HepG2 (cell line): ENCODE measurements at regions not wholly inside any gene's neighbourhood (a gene's known extent, or its start where the extent isn't known, plus 50 kb on each side); places are given as distances from the start of the nearest gene placed in this dataset.

Experiments used
- ATAC-seq: fragments of 200-7000 bp; cut with Tn5 transposase; 3 replicates; pipeline ENCODE4 v1.9.1; 2020; ENCODE audit warnings: mild to moderate bottlenecking, moderate library complexity
- BruUV-seq: library from RNA; stranded (reverse); fragments of 400-500 nt; replicated peaks from 2 replicates; lab custom pipeline; 2021; lab: Mats Ljungman, UMichigan
- CTCF ChIA-PET: fragments of 300-600 bp; formaldehyde crosslinking; extraction: SDS; loops from one replicate; lab custom pipeline; 2021; ENCODE audit warnings: low total read pairs, inconsistent platforms, low intra/inter-chr PET ratio; lab: Yijun Ruan, JAX
- POLR2A ChIA-PET: fragments of 350-600 bp; sonication (Branson Sonifier 250); formaldehyde crosslinking; loops from one replicate; lab custom pipeline; 2020; ENCODE audit warnings: antibody characterized with exemption, inconsistent platforms; lab: Yijun Ruan, JAX
- DNase-seq: peaks from one replicate; pipeline ENCODE4 v3.0.0-alpha.2; 2015; ENCODE audit warnings: low spot score
- FAIRE-seq: peaks from 3 replicates; lab custom pipeline; 2011; peaks lifted over from hg19 to GRCh38; lab: Jason Lieb, UNC
- H2AFZ ChIP-seq: one replicate; pipeline ENCODE4 v1.6.1; 2011; ENCODE audit warnings: low read length, inconsistent platforms
- H3K27ac ChIP-seq: fragments of 300-600 bp; 3 replicates; pipeline ENCODE4 v1.8.0; 2011; ENCODE audit warnings: mixed run types, mild to moderate bottlenecking, mixed read lengths, low read length, inconsistent platforms; ENCODE audit not compliant: insufficient read depth; ENCODE audit errors: extremely low read length
- H3K27me3 ChIP-seq, 2 experiments: fragments of 200-600 bp in 1 of 2; 2 replicates in 1 of 2; 3 replicates in 1 of 2; pipeline versions ENCODE4 v1.6.0 to v1.8.0; 2011; ENCODE audit warnings: low read length in 2 of 2, mild to moderate bottlenecking in 2 of 2, moderate library complexity in 2 of 2, inconsistent platforms in 1 of 2; ENCODE audit not compliant: insufficient read depth in 2 of 2, control insufficient read depth in 1 of 2
- H3K36me3 ChIP-seq, 2 experiments: fragments of 200-600 bp in 1 of 2; replicated peaks in 1 of 2; 2 replicates in 1 of 2; 3 replicates in 1 of 2; pipeline versions ENCODE4 v1.5.1 to v1.8.0; 2011; ENCODE audit warnings: low read length in 2 of 2, inconsistent platforms in 1 of 2; ENCODE audit not compliant: insufficient read depth in 2 of 2, control insufficient read depth in 1 of 2
- H3K4me1 ChIP-seq: 2 replicates; pipeline ENCODE4 v1.5.1; 2012; ENCODE audit warnings: low read length, inconsistent platforms; ENCODE audit not compliant: insufficient read depth
- H3K4me2 ChIP-seq: 2 replicates; pipeline ENCODE4 v1.6.0; 2011; ENCODE audit warnings: low read depth, low read length, inconsistent platforms
- H3K4me3 ChIP-seq, 3 experiments: fragments of 200-600 bp in 1 of 3; sonication (generic), shearing (Covaris generic) in 1 of 3; replicated peaks in 1 of 3; 2 replicates each; pipeline ENCODE4 v1.5.1; 2011 to 2016; ENCODE audit warnings: low read length in 3 of 3, inconsistent platforms in 2 of 3, low read depth in 2 of 3, mild to moderate bottlenecking in 2 of 3, control low read depth in 1 of 3, mixed read lengths in 1 of 3; ENCODE audit not compliant: insufficient read depth in 1 of 3
- H3K79me2 ChIP-seq: one replicate; pipeline ENCODE4 v1.6.1; 2011; ENCODE audit warnings: low read length, inconsistent platforms; ENCODE audit not compliant: insufficient read depth
- H3K9ac ChIP-seq: 2 replicates; pipeline ENCODE4 v1.6.0; 2011; ENCODE audit warnings: mild to moderate bottlenecking, low read depth, low read length, inconsistent platforms; ENCODE audit not compliant: insufficient read depth
- H3K9me3 ChIP-seq: 2 replicates; pipeline ENCODE4 v1.5.1; 2012; ENCODE audit warnings: mild to moderate bottlenecking, low read length
- H4K20me1 ChIP-seq: 2 replicates; pipeline ENCODE4 v1.6.0; 2011; ENCODE audit warnings: inconsistent platforms, mild to moderate bottlenecking, low read length, moderate library complexity; ENCODE audit not compliant: insufficient read depth
- CENPBD1 ChIP-seq: sonication (generic); formaldehyde crosslinking; IDR thresholded peaks from 2 replicates; pipeline ENCODE4 v1.8.0; 2022; ENCODE audit warnings: missing genetic modification reagents, low read depth, mild to moderate bottlenecking, borderline replicate concordance
- HMG20A ChIP-seq: IDR thresholded peaks from 2 replicates; pipeline ENCODE4 v1.6.1; 2016; ENCODE audit warnings: borderline replicate concordance
- NR2F2 ChIP-seq: IDR thresholded peaks from 2 replicates; pipeline ENCODE4 v1.6.1; 2012; ENCODE audit warnings: low read depth, inconsistent platforms, borderline replicate concordance
- PCBP1 ChIP-seq: fragments of 200-400 bp; formaldehyde crosslinking; IDR thresholded peaks from 2 replicates; pipeline ENCODE4 v1.6.1; 2017; ENCODE audit warnings: mild to moderate bottlenecking, low read depth, low read length, borderline replicate concordance
- WIZ ChIP-seq: sonication (generic); formaldehyde crosslinking; IDR thresholded peaks from 2 replicates; pipeline ENCODE4 v1.5.1; 2020; ENCODE audit warnings: mild to moderate bottlenecking, missing genetic modification reagents
- ZFYVE20 ChIP-seq: sonication (generic); formaldehyde crosslinking; IDR thresholded peaks from 2 replicates; pipeline ENCODE4 v1.8.0; 2023; ENCODE audit warnings: low read depth, mild to moderate bottlenecking, moderate library complexity, missing genetic modification reagents, borderline replicate concordance
- ZNF543 ChIP-seq: sonication (generic); formaldehyde crosslinking; IDR thresholded peaks from 2 replicates; pipeline ENCODE4 v1.4.0; 2020; ENCODE audit warnings: mild to moderate bottlenecking, missing genetic modification reagents
- ZNF547 ChIP-seq: sonication (generic); formaldehyde crosslinking; IDR thresholded peaks from 2 replicates; pipeline ENCODE4 v1.5.1; 2020; ENCODE audit warnings: mild to moderate bottlenecking, missing genetic modification reagents
- ZNF598 ChIP-seq: sonication (generic); formaldehyde crosslinking; IDR thresholded peaks from 2 replicates; pipeline ENCODE4 v1.5.1; 2020; ENCODE audit warnings: mild to moderate bottlenecking, missing genetic modification reagents, borderline replicate concordance
- WGBS: methylation state at CpG from one replicate; pipeline ENCODE4 v1.1.6; 2017; ENCODE audit warnings: low lambda C conversion rate; 5-methylcytosine and 5-hydroxymethylcytosine counted together
- in situ Hi-C: cut with HindIII; loops from 2 replicates; pipeline ENCODE4 v1.10.0; 2017; ENCODE audit warnings: low pct_unique_long_range_greater_than_20kb; ENCODE audit not compliant: extremely low pct_ligation_motif_present
- intact Hi-C: fragments of 100-400 bp; cut with micrococcal nuclease; formaldehyde crosslinking; loops from one replicate; pipeline ENCODE4 v1.10.0; 2022; ENCODE audit not compliant: unreplicated experiment

DNA sequence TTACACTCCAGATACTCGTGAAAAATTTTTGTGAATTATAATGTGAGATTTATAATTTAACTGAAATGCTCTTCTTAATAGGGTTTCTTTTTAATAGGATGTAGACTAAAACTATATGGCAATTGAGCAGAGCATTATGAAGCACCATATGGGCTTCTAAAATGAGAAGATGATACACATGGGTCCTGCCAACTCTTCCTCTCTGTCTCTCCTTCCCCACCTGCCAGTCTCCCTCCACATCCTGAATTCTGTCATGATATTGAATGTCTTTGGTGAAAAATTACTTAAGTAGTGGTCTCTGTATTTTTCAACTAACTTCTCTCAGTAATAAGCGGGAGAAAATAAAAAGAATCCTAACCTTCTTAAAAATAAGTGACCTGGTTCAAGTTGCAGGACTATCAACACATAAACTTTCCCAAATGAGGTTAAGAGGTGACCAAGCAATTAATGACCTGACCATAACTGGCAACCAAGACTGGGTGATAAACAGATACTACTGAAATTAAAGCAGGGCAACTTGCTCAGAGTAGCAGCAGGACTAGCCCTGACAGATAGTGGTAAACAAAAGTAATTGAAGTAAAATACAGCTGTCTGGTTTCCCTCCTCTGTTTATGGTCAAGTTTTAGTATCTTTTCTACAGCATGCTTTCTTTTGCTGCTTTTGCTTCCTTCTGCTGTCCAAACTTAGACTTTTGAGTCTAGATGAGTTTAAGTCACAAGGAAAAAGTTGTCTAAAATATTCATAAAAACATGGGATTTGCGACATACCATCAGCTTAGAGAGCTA is 117.1 kb upstream of the PDE1A start:
- H3K36me3 ChIP-seq: no peaks in the 10 kb centered on the region
- ChIA-PET POLR2A (no interaction called here), CTCF (no interaction called here)
- H4K20me1 ChIP-seq: no peaks in the 10 kb centered on the region
- no peak for ATAC-seq
- TF ChIP-seq HMG20A: no peak
- TF ChIP-seq ZFYVE20 (CRISPR knock-in tag): no peak
- TF ChIP-seq NR2F2: no peak
- no peak for TF ChIP-seq PCBP1
- TF ChIP-seq ZNF543 (CRISPR knock-in tag): no peak
- TF ChIP-seq CENPBD1: no peak
- no peak for TF ChIP-seq WIZ (CRISPR knock-in tag)
- TF ChIP-seq ZNF547 (CRISPR knock-in tag): no peak
- TF ChIP-seq ZNF598 (CRISPR knock-in tag): no peak
- no peak overlapping the region for H3K27ac ChIP-seq
- no peak for FAIRE-seq
- DNase-seq: no peak
- H3K4me2 ChIP-seq: no peak overlapping the region
- H3K9ac ChIP-seq: no peak overlapping the region
- no peak overlapping the region for H2AFZ ChIP-seq
- in situ Hi-C loops: no loop called here
- WGBS: 18% methylated on average over 3 of the region's 3 CpGs
- H3K79me2 ChIP-seq: no peaks in the 10 kb centered on the region
- no peak overlapping the region for H3K4me3 ChIP-seq
- no peaks in the 10 kb centered on the region; a peak in 1 of 5 replicates for H3K27me3 ChIP-seq
- H3K4me1 ChIP-seq: no peaks in the 10 kb centered on the region
- H3K9me3 ChIP-seq: no peaks in the 10 kb centered on the region
- BruUV-seq: no TSS peak
- intact Hi-C loops: no loop called here
